Sigmoid colon (tissue), 4 donors: ENCODE measurements at regions not wholly inside any gene's neighbourhood (a gene's known extent, or its start where the extent isn't known, plus 50 kb on each side); places are given as distances from the start of the nearest gene placed in this dataset.

Experiments
- EP300 ChIP-seq, 4 donors: sonication (generic); formaldehyde crosslinking; IDR thresholded peaks; one replicate each; pipeline ENCODE4 v1.6.1; 2017; ENCODE audit warnings: antibody characterized with exemption in 4 of 4
- POLR2A ChIP-seq, 2 donors: fragments of 450-650 bp; IDR thresholded peaks; one replicate each; pipeline ENCODE4 v1.6.1; 2016; ENCODE audit warnings: antibody characterized with exemption in 2 of 2, mild to moderate bottlenecking in 2 of 2, moderate library complexity in 2 of 2
- POLR2AphosphoS5 ChIP-seq, 4 donors: sonication (generic); formaldehyde crosslinking; IDR thresholded peaks; one replicate each; pipeline ENCODE4 v1.6.1; 2017; ENCODE audit warnings: antibody characterized with exemption in 4 of 4
- TF ChIP-seq, protein P1 (sequence below), 4 experiments: fragments of 450-650 bp in 3 of 4; fragments of 200-600 bp in 1 of 4; IDR thresholded peaks; one replicate each; pipeline ENCODE4 v1.5.1; 2016 to 2019; ENCODE audit warnings: antibody characterized with exemption in 4 of 4, mild to moderate bottlenecking in 3 of 4, moderate library complexity in 2 of 4

DNA sequence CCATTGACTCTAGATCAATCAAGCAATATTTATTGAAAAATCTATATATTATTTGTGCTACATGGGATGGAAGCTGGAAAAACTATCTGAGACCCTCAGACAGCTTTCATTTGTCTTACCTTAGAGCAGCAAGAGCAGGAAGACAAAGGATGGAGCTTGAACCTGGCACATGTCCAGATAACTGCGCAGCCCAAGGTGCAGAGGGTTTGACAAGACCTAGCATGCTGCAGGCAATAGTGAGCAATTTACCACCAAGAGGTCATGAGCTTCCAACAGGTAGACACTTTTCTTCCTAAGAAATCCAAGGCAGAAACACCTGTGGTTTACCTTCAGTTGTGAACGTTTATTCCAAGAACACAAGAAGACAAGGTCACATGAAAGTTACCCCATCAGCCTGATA is 214.7 kb upstream of the NECTIN3 start:
- TF ChIP-seq POLR2A (IDR thresholded peaks at IDR 0.05) = no peak
- TF ChIP-seq, protein P1, sequence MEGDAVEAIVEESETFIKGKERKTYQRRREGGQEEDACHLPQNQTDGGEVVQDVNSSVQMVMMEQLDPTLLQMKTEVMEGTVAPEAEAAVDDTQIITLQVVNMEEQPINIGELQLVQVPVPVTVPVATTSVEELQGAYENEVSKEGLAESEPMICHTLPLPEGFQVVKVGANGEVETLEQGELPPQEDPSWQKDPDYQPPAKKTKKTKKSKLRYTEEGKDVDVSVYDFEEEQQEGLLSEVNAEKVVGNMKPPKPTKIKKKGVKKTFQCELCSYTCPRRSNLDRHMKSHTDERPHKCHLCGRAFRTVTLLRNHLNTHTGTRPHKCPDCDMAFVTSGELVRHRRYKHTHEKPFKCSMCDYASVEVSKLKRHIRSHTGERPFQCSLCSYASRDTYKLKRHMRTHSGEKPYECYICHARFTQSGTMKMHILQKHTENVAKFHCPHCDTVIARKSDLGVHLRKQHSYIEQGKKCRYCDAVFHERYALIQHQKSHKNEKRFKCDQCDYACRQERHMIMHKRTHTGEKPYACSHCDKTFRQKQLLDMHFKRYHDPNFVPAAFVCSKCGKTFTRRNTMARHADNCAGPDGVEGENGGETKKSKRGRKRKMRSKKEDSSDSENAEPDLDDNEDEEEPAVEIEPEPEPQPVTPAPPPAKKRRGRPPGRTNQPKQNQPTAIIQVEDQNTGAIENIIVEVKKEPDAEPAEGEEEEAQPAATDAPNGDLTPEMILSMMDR (IDR thresholded peaks at IDR 0.05) = no peak
- no peak for TF ChIP-seq POLR2AphosphoS5 (IDR thresholded peaks at IDR 0.05)
- no peak for TF ChIP-seq EP300 (IDR thresholded peaks at IDR 0.05)
